Peyer's patch (tissue), 4 donors: ENCODE measurements at regions not wholly inside any gene's neighbourhood (a gene's known extent, or its start where the extent isn't known, plus 50 kb on each side); places are given as distances from the start of the nearest gene placed in this dataset.

Experiments used
- DNase-seq, 3 donors: peaks; one replicate each; pipeline ENCODE4 v3.0.0-alpha.2; 2017 to 2019
- H3K27ac ChIP-seq, 4 donors: fragments of 200-600 bp; sonication (generic); one replicate each; pipeline ENCODE4 v1.5.1; 2016 to 2019
- H3K27me3 ChIP-seq, 2 donors: fragments of 200-600 bp; sonication (generic); one replicate each; pipeline ENCODE4 v1.5.1; 2019
- H3K36me3 ChIP-seq, 3 donors: fragments of 200-600 bp; sonication (generic); one replicate each; pipeline ENCODE4 v1.5.1; 2016 to 2019
- H3K4me1 ChIP-seq, 4 donors: fragments of 200-600 bp; sonication (generic); one replicate each; pipeline ENCODE4 v1.5.1; 2016 to 2019
- H3K4me3 ChIP-seq, 4 donors: fragments of 200-600 bp; sonication (generic); 1 replicate in 3 of 4; 2 replicates in 1 of 4; pipeline ENCODE4 v1.5.1; 2016 to 2019; ENCODE audit warnings: mild to moderate bottlenecking in 1 of 4
- H3K9me3 ChIP-seq, 4 donors: fragments of 200-600 bp; sonication (generic); one replicate each; pipeline ENCODE4 v1.5.1; 2016 to 2019; ENCODE audit warnings: mild to moderate bottlenecking in 1 of 4
- POLR2A ChIP-seq, 2 donors: fragments of 450-650 bp; IDR thresholded peaks; one replicate each; pipeline ENCODE4 v1.5.1; 2017; ENCODE audit warnings: antibody characterized with exemption in 2 of 2, mild to moderate bottlenecking in 2 of 2, moderate library complexity in 2 of 2
- TF ChIP-seq, protein P1 (sequence below), 6 experiments: fragments of 450-650 bp in 4 of 6; fragments of 200-600 bp in 2 of 6; sonication (generic) in 1 of 6; IDR thresholded peaks; one replicate each; pipeline ENCODE4 v1.5.1; 2017 to 2019; ENCODE audit warnings: antibody characterized with exemption in 6 of 6, mild to moderate bottlenecking in 3 of 6, moderate library complexity in 1 of 6

- no peak for DNase-seq
- TF ChIP-seq, protein P1, sequence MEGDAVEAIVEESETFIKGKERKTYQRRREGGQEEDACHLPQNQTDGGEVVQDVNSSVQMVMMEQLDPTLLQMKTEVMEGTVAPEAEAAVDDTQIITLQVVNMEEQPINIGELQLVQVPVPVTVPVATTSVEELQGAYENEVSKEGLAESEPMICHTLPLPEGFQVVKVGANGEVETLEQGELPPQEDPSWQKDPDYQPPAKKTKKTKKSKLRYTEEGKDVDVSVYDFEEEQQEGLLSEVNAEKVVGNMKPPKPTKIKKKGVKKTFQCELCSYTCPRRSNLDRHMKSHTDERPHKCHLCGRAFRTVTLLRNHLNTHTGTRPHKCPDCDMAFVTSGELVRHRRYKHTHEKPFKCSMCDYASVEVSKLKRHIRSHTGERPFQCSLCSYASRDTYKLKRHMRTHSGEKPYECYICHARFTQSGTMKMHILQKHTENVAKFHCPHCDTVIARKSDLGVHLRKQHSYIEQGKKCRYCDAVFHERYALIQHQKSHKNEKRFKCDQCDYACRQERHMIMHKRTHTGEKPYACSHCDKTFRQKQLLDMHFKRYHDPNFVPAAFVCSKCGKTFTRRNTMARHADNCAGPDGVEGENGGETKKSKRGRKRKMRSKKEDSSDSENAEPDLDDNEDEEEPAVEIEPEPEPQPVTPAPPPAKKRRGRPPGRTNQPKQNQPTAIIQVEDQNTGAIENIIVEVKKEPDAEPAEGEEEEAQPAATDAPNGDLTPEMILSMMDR (IDR thresholded peaks at IDR 0.05): no peak
- no peak for TF ChIP-seq POLR2A (IDR thresholded peaks at IDR 0.05)
- no peaks in the 10 kb centered on the region for H3K27me3 ChIP-seq
- no peaks in the 10 kb centered on the region for H3K9me3 ChIP-seq
- H3K4me3 ChIP-seq: no peak overlapping the region
- H3K36me3 ChIP-seq: no peaks in the 10 kb centered on the region
- no peaks in the 10 kb centered on the region for H3K4me1 ChIP-seq
- H3K27ac ChIP-seq: no peak overlapping the region
Observed at GRCh38 chr12:86729739-86730138, 473.5 kb upstream of the MGAT4C start.

DNA sequence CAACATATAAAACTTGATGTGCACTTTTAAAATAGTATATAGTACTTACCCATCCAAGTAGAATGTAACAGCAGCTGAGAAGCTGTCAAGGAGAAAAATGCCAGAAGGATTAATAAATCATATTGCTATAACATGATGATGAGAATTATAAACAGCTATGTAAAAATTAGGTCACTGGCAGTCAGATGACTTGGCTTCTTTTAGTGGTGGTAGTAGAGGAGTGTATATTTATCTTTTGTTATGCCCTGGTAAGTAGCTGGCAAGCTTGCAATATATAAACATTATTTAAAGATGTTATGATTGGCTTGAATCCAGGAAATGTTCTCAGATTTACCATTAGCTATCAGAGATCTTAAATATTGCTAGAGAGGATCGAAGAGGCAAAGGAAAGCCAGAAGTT, 471.0 kb upstream of the MGAT4C start:
- H3K4me1 ChIP-seq: no peaks in the 10 kb centered on the region
- no peaks in the 10 kb centered on the region for H3K36me3 ChIP-seq
- TF ChIP-seq, protein P1 (IDR thresholded peaks at IDR 0.05): no peak
- H3K27me3 ChIP-seq: no peaks in the 10 kb centered on the region
- no peak overlapping the region for H3K4me3 ChIP-seq
- no peak for DNase-seq
- H3K9me3 ChIP-seq: no peaks in the 10 kb centered on the region
- H3K27ac ChIP-seq: no peak overlapping the region

GRCh38 chr12:86724716-86725115, 468.5 kb upstream of the MGAT4C start:
- no peak for DNase-seq
- Histone ChIP-seq H3K4me1 (no peaks in the 10 kb centered on the region), H3K36me3 (no peaks in the 10 kb centered on the region), H3K4me3 (no peak overlapping the region), H3K9me3 (no peaks in the 10 kb centered on the region), H3K27ac (no peak overlapping the region), H3K27me3 (no peaks in the 10 kb centered on the region)
- TF ChIP-seq, protein P1 (IDR thresholded peaks at IDR 0.05): no peak
- no peak for TF ChIP-seq POLR2A (IDR thresholded peaks at IDR 0.05)

DNA sequence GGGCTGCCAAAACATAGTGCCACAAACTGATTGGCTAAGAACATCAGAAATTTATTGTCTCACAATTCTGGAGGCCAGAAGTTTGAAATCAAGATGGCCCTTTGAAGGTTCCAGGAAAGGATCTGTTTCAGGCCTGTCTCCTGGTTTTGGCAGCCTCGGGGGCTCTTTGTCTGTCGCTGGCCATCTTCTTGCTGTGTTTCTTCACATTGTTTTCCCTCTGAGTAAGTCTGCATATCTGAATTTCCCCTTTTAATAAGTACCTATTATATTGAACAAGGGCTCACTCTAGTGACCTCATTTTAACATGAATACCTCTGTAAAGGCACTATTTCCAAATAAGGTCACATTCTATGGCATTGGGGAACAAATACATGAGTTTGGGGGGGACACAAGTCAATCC, 467.1 kb upstream of the MGAT4C start:
- no peaks in the 10 kb centered on the region for H3K9me3 ChIP-seq
- no peaks in the 10 kb centered on the region for H3K27me3 ChIP-seq
- TF ChIP-seq, protein P1 (IDR thresholded peaks at IDR 0.05): no peak
- TF ChIP-seq POLR2A (IDR thresholded peaks at IDR 0.05): no peak
- H3K27ac ChIP-seq: no peak overlapping the region
- no peaks in the 10 kb centered on the region for H3K36me3 ChIP-seq
- DNase-seq: no peak
- H3K4me1 ChIP-seq: no peaks in the 10 kb centered on the region
- H3K4me3 ChIP-seq: no peak overlapping the region

DNA sequence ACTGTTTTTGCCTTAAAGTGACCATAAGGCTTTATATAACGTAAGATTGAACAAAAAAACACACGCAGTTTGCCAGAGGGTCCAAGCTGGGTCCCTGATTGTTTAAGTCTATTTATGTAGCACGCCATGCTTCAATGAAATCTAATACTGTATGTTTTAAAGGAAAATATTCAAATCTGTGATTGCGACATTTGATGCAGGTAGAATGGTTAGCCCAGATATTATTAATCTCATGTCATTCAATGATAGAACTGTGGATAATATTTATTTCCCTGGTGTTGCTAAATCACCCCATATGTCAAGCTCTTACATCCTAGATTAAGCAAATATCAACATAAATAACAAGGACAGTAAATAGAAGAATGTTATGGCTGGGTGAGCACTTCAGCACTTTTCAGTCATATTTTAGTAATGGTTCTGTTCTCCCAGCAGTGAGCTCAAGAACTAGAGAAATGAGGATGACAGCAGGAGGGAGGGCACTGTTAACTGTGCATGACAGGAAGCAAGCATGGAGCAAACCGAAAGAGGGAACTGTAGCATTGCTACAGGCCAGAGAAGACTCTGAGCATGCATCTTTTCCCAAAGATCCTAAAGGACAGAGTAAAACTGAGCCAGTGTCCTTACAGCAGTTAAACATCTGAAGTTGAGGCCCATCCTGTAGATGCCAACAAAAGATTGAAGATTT, 465.7 kb upstream of the MGAT4C start:
- no peak for TF ChIP-seq POLR2A (IDR thresholded peaks at IDR 0.05)
- TF ChIP-seq, protein P1 (IDR thresholded peaks at IDR 0.05): no peak
- Histone ChIP-seq H3K9me3 (no peaks in the 10 kb centered on the region), H3K27ac (no peak overlapping the region), H3K4me1 (no peaks in the 10 kb centered on the region), H3K36me3 (no peaks in the 10 kb centered on the region), H3K27me3 (no peaks in the 10 kb centered on the region), H3K4me3 (no peak overlapping the region)
- no peak for DNase-seq

GRCh38 chr12:86719381-86719780, 463.2 kb upstream of the MGAT4C start:
- no peaks in the 10 kb centered on the region for H3K36me3 ChIP-seq
- no peaks in the 10 kb centered on the region for H3K9me3 ChIP-seq
- DNase-seq: no peak
- no peaks in the 10 kb centered on the region for H3K27me3 ChIP-seq
- no peaks in the 10 kb centered on the region for H3K4me1 ChIP-seq
- no peak overlapping the region for H3K27ac ChIP-seq
- no peak overlapping the region for H3K4me3 ChIP-seq
- no peak for TF ChIP-seq POLR2A (IDR thresholded peaks at IDR 0.05)
- TF ChIP-seq, protein P1 (IDR thresholded peaks at IDR 0.05): no peak
